ENCODE measurements at regions not wholly inside any gene's neighbourhood (a gene's known extent, or its start where the extent isn't known, plus 50 kb on each side); places are given as distances from the start of the nearest gene placed in this dataset.

- H3K4me3 ChIP-seq (ENCODE audit: low read depth, low read length), result no peak overlapping the region
- TF ChIP-seq, protein P1, sequence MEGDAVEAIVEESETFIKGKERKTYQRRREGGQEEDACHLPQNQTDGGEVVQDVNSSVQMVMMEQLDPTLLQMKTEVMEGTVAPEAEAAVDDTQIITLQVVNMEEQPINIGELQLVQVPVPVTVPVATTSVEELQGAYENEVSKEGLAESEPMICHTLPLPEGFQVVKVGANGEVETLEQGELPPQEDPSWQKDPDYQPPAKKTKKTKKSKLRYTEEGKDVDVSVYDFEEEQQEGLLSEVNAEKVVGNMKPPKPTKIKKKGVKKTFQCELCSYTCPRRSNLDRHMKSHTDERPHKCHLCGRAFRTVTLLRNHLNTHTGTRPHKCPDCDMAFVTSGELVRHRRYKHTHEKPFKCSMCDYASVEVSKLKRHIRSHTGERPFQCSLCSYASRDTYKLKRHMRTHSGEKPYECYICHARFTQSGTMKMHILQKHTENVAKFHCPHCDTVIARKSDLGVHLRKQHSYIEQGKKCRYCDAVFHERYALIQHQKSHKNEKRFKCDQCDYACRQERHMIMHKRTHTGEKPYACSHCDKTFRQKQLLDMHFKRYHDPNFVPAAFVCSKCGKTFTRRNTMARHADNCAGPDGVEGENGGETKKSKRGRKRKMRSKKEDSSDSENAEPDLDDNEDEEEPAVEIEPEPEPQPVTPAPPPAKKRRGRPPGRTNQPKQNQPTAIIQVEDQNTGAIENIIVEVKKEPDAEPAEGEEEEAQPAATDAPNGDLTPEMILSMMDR (IDR thresholded peaks at IDR 0.05; ENCODE audit: low read depth, low read length), result no peak
These were observed 84.4 kb downstream of the THNSL2 start for GRCh38 chr2:88254437-88255091.

- H3K4me3 ChIP-seq (ENCODE audit: low read depth, low read length), result no peak overlapping the region
- TF ChIP-seq, protein P1 (IDR thresholded peaks at IDR 0.05; ENCODE audit: low read depth, low read length), result no peak
These were observed 83.9 kb downstream of the THNSL2 start for GRCh38 chr2:88253997-88254396.

DNA sequence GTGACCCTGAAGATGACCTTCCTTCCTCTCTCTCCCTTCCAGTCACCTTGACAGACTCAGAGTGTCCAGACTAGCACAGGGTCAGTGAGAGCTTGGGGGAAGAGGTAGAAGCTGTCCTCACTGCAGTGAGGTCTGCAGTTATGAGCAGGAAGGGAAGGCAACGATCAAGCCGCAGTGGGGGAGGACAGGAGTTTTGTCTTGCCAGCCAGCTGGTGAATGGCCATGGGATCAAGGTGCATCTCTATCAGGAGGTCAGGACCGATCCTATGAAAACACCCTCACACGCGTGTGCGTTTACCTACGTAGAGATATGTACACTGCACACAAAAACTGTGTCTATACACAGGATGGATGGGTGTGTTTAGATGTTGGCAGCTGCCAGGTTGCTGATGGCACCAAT lies 83.2 kb downstream of the THNSL2 start:
- H3K4me3 ChIP-seq (ENCODE audit: low read depth, low read length), result no peak overlapping the region
- TF ChIP-seq, protein P1 (IDR thresholded peaks at IDR 0.05; ENCODE audit: low read depth, low read length), result no peak

DNA sequence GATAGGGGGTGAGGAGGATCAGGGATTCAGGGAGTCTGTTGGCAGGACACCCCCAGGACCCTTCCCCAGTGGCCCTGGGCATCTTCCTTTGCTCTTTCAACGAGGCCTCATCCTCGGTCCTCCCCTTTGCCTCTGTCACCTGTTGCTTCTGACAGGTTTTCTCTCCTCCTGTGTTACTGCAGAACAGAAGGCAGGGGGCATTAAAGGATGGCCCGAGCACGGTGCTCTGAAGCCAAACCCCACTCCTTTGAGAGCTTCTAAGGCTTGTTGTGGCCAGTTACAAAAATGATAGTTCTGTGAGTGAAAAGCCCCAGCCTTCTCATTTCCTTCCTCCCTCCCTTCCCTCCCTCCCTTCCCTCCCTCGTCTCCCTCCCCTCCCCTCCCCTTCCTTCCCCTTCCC lies 82.5 kb downstream of the THNSL2 start:
- no peak overlapping the region for H3K4me3 ChIP-seq (ENCODE audit: low read depth, low read length)
- TF ChIP-seq, protein P1 (IDR thresholded peaks at IDR 0.05; ENCODE audit: low read depth, low read length), result no peak

DNA sequence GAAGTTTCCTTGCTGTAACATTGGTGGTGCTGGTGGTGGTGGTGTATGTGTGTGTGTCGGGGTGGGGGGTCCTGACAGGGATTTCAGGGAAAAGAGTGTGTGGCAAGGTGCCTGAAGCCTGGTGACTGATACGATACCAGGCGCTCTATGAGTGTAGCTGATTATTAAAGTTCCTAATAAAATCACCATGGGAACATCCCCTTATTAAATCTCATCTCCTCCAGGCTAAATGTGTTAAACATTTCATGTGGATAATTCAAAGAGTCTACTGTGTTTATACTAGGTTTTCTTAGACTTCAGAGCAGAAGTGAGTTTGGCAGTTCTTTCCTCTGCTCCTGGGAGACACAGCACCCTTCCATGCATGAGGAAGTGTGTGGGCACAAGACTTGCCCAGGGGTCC lies 82.0 kb downstream of the THNSL2 start:
- no peak overlapping the region for H3K4me3 ChIP-seq (ENCODE audit: low read depth, low read length)
- TF ChIP-seq, protein P1 (IDR thresholded peaks at IDR 0.05; ENCODE audit: low read depth, low read length), result no peak

GRCh38 chr2:88250404-88250803 lies 80.3 kb downstream of the THNSL2 start:
- H3K4me3 ChIP-seq (ENCODE audit: low read depth, low read length), result no peak overlapping the region
- TF ChIP-seq, protein P1 (IDR thresholded peaks at IDR 0.05; ENCODE audit: low read depth, low read length), result no peak

GRCh38 chr2:88248280-88248828 lies 78.2 kb downstream of the THNSL2 start:
- H3K4me3 ChIP-seq (ENCODE audit: low read depth, low read length), result no peak overlapping the region
- TF ChIP-seq, protein P1 (IDR thresholded peaks at IDR 0.05; ENCODE audit: low read depth, low read length), result no peak

All from WI38 (cell line).